ENCODE measurements at regions not wholly inside any gene's neighbourhood (a gene's known extent, or its start where the extent isn't known, plus 50 kb on each side); places are given as distances from the start of the nearest gene placed in this dataset.

GRCh38 chr1:116825720-116826438 lies 71.6 kb downstream of the CD2 start:
- WGBS (ENCODE audit: extremely low coverage, insufficient read length, low lambda C conversion rate): no CpG with 5 or more reads among the region's 10 CpGs
- H3K4me3 Mint-ChIP-seq: no peak overlapping the region
- no peak overlapping the region for H3K27ac ChIP-seq (ENCODE audit: insufficient read length, low read depth, low read length)
- H3K9ac ChIP-seq (ENCODE audit: extremely low read depth, insufficient read length, low read length): no peak overlapping the region
- no peaks in the 10 kb centered on the region for H3K9me3 ChIP-seq (ENCODE audit: control insufficient read depth, low read depth, low read length)
- H3T11ph ChIP-seq (ENCODE audit: low read length): no peak overlapping the region
- H3K36me3 Mint-ChIP-seq (ENCODE audit: insufficient read depth in 1 of 3, low read depth in 3 of 3): no peaks in the 10 kb centered on the region; a peak in 1 of 7 replicates
- H3K18ac ChIP-seq (ENCODE audit: insufficient read length, low read depth, low read length): no peak overlapping the region
- no peak overlapping the region for H2BK120ac ChIP-seq (ENCODE audit: low read depth, low read length, poor library complexity, severe bottlenecking)
- no peak overlapping the region for H2AFZ ChIP-seq (ENCODE audit: low read length)
- no peaks in the 10 kb centered on the region for H3K79me2 ChIP-seq (ENCODE audit: insufficient read depth, low read length)
- H3K4me1 Mint-ChIP-seq: peaks cover 21 to 22% of the 10 kb centered on the region in 2 experiments
- H3K23ac ChIP-seq (ENCODE audit: insufficient read length, low read depth, low read length): no peak overlapping the region
- H2BK15ac ChIP-seq (ENCODE audit: low read depth, low read length): no peak overlapping the region
- H3K14ac ChIP-seq (ENCODE audit: insufficient read depth, low read length): no peak overlapping the region
- no peaks in the 10 kb centered on the region for H3K27me3 Mint-ChIP-seq (ENCODE audit: low read depth)
- no peak overlapping the region for H2BK12ac ChIP-seq (ENCODE audit: insufficient read length, low read depth, low read length)
- H3K23me2 ChIP-seq (ENCODE audit: insufficient read length, low read depth, low read length, poor library complexity, severe bottlenecking): no peaks in the 10 kb centered on the region
- H3K56ac ChIP-seq (ENCODE audit: insufficient read length, low read depth, low read length): no peak overlapping the region
- no peak overlapping the region for H2BK20ac ChIP-seq (ENCODE audit: low read depth, low read length, poor library complexity, severe bottlenecking)
- no peaks in the 10 kb centered on the region for H3K79me1 ChIP-seq (ENCODE audit: insufficient read depth, low read depth, low read length, poor library complexity, severe bottlenecking)
- H3K27ac Mint-ChIP-seq: peak overlapping the region in 1 of 3 experiments; percentile 25; a peak in 1 of 7 replicates
- H4K20me1 ChIP-seq (ENCODE audit: control insufficient read depth, insufficient read depth, insufficient read length): no peaks in the 10 kb centered on the region
- DNase-seq: peak; percentile 33
- TF ChIP-seq CTCF (conservative IDR thresholded peaks at IDR 0.05): no peak
- no peak overlapping the region for H3K4ac ChIP-seq (ENCODE audit: low read depth, low read length)
- no peak overlapping the region for H4K8ac ChIP-seq (replicated peaks; ENCODE audit: insufficient read length, low read depth, low read length)
- H3K4me1 ChIP-seq (ENCODE audit: insufficient read depth, low read length): peaks cover 7% of the 10 kb centered on the region
- no peak overlapping the region for H4K5ac ChIP-seq (ENCODE audit: insufficient read length, low read depth, low read length)
- no peaks in the 10 kb centered on the region for H3K9me3 Mint-ChIP-seq
- no peak overlapping the region for H2BK5ac ChIP-seq (ENCODE audit: insufficient read length, low read length)
- no peak overlapping the region for H3K4me2 ChIP-seq (ENCODE audit: insufficient read depth, insufficient read length, low read length)
- H2AK5ac ChIP-seq (ENCODE audit: insufficient read length, low read length): no peak overlapping the region
- no peak overlapping the region for H4K91ac ChIP-seq (ENCODE audit: insufficient read length, low read depth, low read length)
- H3K27me3 ChIP-seq (ENCODE audit: insufficient read depth, low read length): no peaks in the 10 kb centered on the region

Measured in H9 (cell line).